Subcutaneous abdominal adipose tissue (tissue), 5 donors: ENCODE measurements at regions not wholly inside any gene's neighbourhood (a gene's known extent, or its start where the extent isn't known, plus 50 kb on each side); places are given as distances from the start of the nearest gene placed in this dataset.

Experiments used
- H3K27ac ChIP-seq: one replicate; pipeline ENCODE4 v1.7.0; 2013; ENCODE audit warnings: low read depth, mild to moderate bottlenecking, inconsistent platforms, low read length, moderate library complexity
- H3K27me3 ChIP-seq, 5 donors: one replicate each; pipeline ENCODE4 v1.7.0; 2013; ENCODE audit warnings: low read length in 5 of 5, inconsistent platforms in 1 of 5; ENCODE audit not compliant: control insufficient read depth in 5 of 5, insufficient read depth in 4 of 5
- H3K36me3 ChIP-seq, 5 donors: one replicate each; pipeline ENCODE4 v1.7.0; 2013; ENCODE audit warnings: low read length in 5 of 5; ENCODE audit not compliant: control insufficient read depth in 5 of 5, insufficient read depth in 5 of 5
- H3K4me1 ChIP-seq, 5 donors: one replicate each; pipeline ENCODE4 v1.7.0; 2013; ENCODE audit warnings: low read length in 5 of 5, mild to moderate bottlenecking in 3 of 5, moderate library complexity in 1 of 5; ENCODE audit not compliant: control insufficient read depth in 5 of 5, insufficient read depth in 5 of 5
- H3K4me3 ChIP-seq, 5 donors: one replicate each; pipeline ENCODE4 v1.7.0; 2013; ENCODE audit warnings: low read length in 5 of 5, low read depth in 1 of 5
- H3K9ac ChIP-seq, 5 donors: one replicate each; pipeline ENCODE4 v1.7.0; 2013; ENCODE audit warnings: low read length in 5 of 5, mild to moderate bottlenecking in 4 of 5, moderate library complexity in 3 of 5
- H3K9me3 ChIP-seq, 5 donors: one replicate each; pipeline ENCODE4 v1.7.0; 2013; ENCODE audit warnings: low read length in 5 of 5; ENCODE audit not compliant: control insufficient read depth in 5 of 5
- donor health status: healthy.
- donor health status: healthy.
- donor health status: healthy.
- donor health status: healthy.
- donor health status: healthy.

- H3K4me1 ChIP-seq, result no peaks in the 10 kb centered on the region
- no peak overlapping the region for H3K9ac ChIP-seq
- H3K9me3 ChIP-seq, result peaks cover 0 to 5% (median 0%) of the 10 kb centered on the region in 5 donors
- no peak overlapping the region for H3K27ac ChIP-seq
- H3K4me3 ChIP-seq, result no peak overlapping the region
- H3K27me3 ChIP-seq, result no peaks in the 10 kb centered on the region
- no peaks in the 10 kb centered on the region for H3K36me3 ChIP-seq
Measured at GRCh38 chr4:160019936-160020335, 917.1 kb downstream of the RAPGEF2 start.

GRCh38 chr4:160020804-160021203, 917.9 kb downstream of the RAPGEF2 start:
- no peak overlapping the region for H3K9ac ChIP-seq
- peaks cover 0 to 5% (median 0%) of the 10 kb centered on the region in 5 donors for H3K9me3 ChIP-seq
- no peaks in the 10 kb centered on the region for H3K36me3 ChIP-seq
- H3K4me1 ChIP-seq, result no peaks in the 10 kb centered on the region
- H3K27me3 ChIP-seq, result no peaks in the 10 kb centered on the region
- H3K4me3 ChIP-seq, result no peak overlapping the region
- no peak overlapping the region for H3K27ac ChIP-seq

GRCh38 chr4:160021870-160022269, 919.0 kb downstream of the RAPGEF2 start:
- no peaks in the 10 kb centered on the region for H3K36me3 ChIP-seq
- H3K9me3 ChIP-seq, result peaks cover 0 to 5% (median 2%) of the 10 kb centered on the region in 5 donors
- H3K4me3 ChIP-seq, result no peak overlapping the region
- no peaks in the 10 kb centered on the region for H3K27me3 ChIP-seq
- no peak overlapping the region for H3K27ac ChIP-seq
- no peaks in the 10 kb centered on the region for H3K4me1 ChIP-seq
- no peak overlapping the region for H3K9ac ChIP-seq

- Histone ChIP-seq H3K9me3 (peaks cover 0 to 11% (median 0%) of the 10 kb centered on the region in 5 donors), H3K36me3 (no peaks in the 10 kb centered on the region), H3K27ac (no peak overlapping the region), H3K9ac (no peak overlapping the region), H3K4me1 (no peaks in the 10 kb centered on the region), H3K27me3 (no peaks in the 10 kb centered on the region), H3K4me3 (no peak overlapping the region)
Measured at GRCh38 chr4:160026721-160027120, 923.8 kb downstream of the RAPGEF2 start.

- Histone ChIP-seq H3K27ac (no peak overlapping the region), H3K9ac (no peak overlapping the region), H3K36me3 (no peaks in the 10 kb centered on the region), H3K27me3 (no peaks in the 10 kb centered on the region), H3K4me1 (no peaks in the 10 kb centered on the region), H3K9me3 (peaks cover 0 to 3% (median 0%) of the 10 kb centered on the region in 5 donors), H3K4me3 (no peak overlapping the region)
Measured at GRCh38 chr4:160034501-160034900, 931.6 kb downstream of the RAPGEF2 start.

GRCh38 chr4:160038615-160039014, 935.7 kb downstream of the RAPGEF2 start:
- H3K4me1 ChIP-seq, result no peaks in the 10 kb centered on the region
- no peaks in the 10 kb centered on the region for H3K27me3 ChIP-seq
- H3K4me3 ChIP-seq, result no peak overlapping the region
- H3K9ac ChIP-seq, result no peak overlapping the region
- no peak overlapping the region for H3K27ac ChIP-seq
- no peaks in the 10 kb centered on the region for H3K36me3 ChIP-seq
- H3K9me3 ChIP-seq, result peaks cover 0 to 5% (median 0%) of the 10 kb centered on the region in 5 donors

- H3K4me3 ChIP-seq, result no peak overlapping the region
- no peak overlapping the region for H3K27ac ChIP-seq
- H3K9me3 ChIP-seq, result peaks cover 0 to 7% (median 0%) of the 10 kb centered on the region in 5 donors
- no peak overlapping the region for H3K9ac ChIP-seq
- no peaks in the 10 kb centered on the region for H3K27me3 ChIP-seq
- no peaks in the 10 kb centered on the region for H3K36me3 ChIP-seq
- H3K4me1 ChIP-seq, result no peaks in the 10 kb centered on the region
Measured at GRCh38 chr4:160044693-160045092, 941.8 kb downstream of the RAPGEF2 start.

- Histone ChIP-seq H3K9ac (no peak overlapping the region), H3K9me3 (peaks cover 0 to 9% (median 0%) of the 10 kb centered on the region in 5 donors), H3K4me3 (no peak overlapping the region), H3K36me3 (no peaks in the 10 kb centered on the region), H3K4me1 (no peaks in the 10 kb centered on the region), H3K27ac (no peak overlapping the region), H3K27me3 (no peaks in the 10 kb centered on the region)
Measured at GRCh38 chr4:160082432-160083207, 979.7 kb downstream of the RAPGEF2 start.

- Histone ChIP-seq H3K4me3 (no peak overlapping the region), H3K27ac (no peak overlapping the region), H3K4me1 (no peaks in the 10 kb centered on the region), H3K9me3 (peaks cover 0 to 5% (median 3%) of the 10 kb centered on the region in 5 donors), H3K9ac (no peak overlapping the region), H3K27me3 (no peaks in the 10 kb centered on the region), H3K36me3 (no peaks in the 10 kb centered on the region)
Measured at GRCh38 chr4:160091631-160092030, 988.8 kb downstream of the RAPGEF2 start.

GRCh38 chr4:160100316-160100715, 997.4 kb downstream of the RAPGEF2 start:
- H3K36me3 ChIP-seq, result no peaks in the 10 kb centered on the region
- no peaks in the 10 kb centered on the region for H3K4me1 ChIP-seq
- H3K9ac ChIP-seq, result no peak overlapping the region
- H3K27me3 ChIP-seq, result no peaks in the 10 kb centered on the region
- no peaks in the 10 kb centered on the region for H3K9me3 ChIP-seq
- H3K4me3 ChIP-seq, result no peak overlapping the region
- H3K27ac ChIP-seq, result no peak overlapping the region
